ENCODE measurements at regions not wholly inside any gene's neighbourhood (a gene's known extent, or its start where the extent isn't known, plus 50 kb on each side); places are given as distances from the start of the nearest gene placed in this dataset.

GRCh38 chr6:122524056-122524455 is 52.4 kb upstream of the SERINC1 start:
- DNase-seq (ENCODE audit: low read depth in 4 of 6, low spot score in 6 of 6): no peak
- Histone ChIP-seq H3K36me3 (ENCODE audit: control insufficient read depth, insufficient read depth, low read length) (no peaks in the 10 kb centered on the region), H3K9me3 (ENCODE audit: control insufficient read depth, insufficient read depth, low read length) (no peaks in the 10 kb centered on the region), H3K4me3 (ENCODE audit: low read depth, low read length) (no peak overlapping the region), H3K27me3 (ENCODE audit: control insufficient read depth, insufficient read depth, low read length) (no peaks in the 10 kb centered on the region), H3K4me1 (ENCODE audit: control insufficient read depth, insufficient read depth, low read length) (no peaks in the 10 kb centered on the region), H3K27ac (ENCODE audit: low read depth, low read length) (no peak overlapping the region)
- WGBS (ENCODE audit: insufficient coverage): no CpG with 5 or more reads among the region's 2 CpGs

GRCh38 chr6:122530440-122531046 is 58.9 kb upstream of the SERINC1 start:
- Histone ChIP-seq H3K27me3 (ENCODE audit: control insufficient read depth, insufficient read depth, low read length) (peaks cover 3% of the 10 kb centered on the region), H3K36me3 (ENCODE audit: control insufficient read depth, insufficient read depth, low read length) (no peaks in the 10 kb centered on the region), H3K27ac (ENCODE audit: low read depth, low read length) (no peak overlapping the region), H3K4me3 (ENCODE audit: low read depth, low read length) (no peak overlapping the region), H3K9me3 (ENCODE audit: control insufficient read depth, insufficient read depth, low read length) (no peaks in the 10 kb centered on the region), H3K4me1 (ENCODE audit: control insufficient read depth, insufficient read depth, low read length) (no peaks in the 10 kb centered on the region)
- no CpG with 5 or more reads among the region's 1 CpG for WGBS (ENCODE audit: insufficient coverage)
- peak; percentile 15 to 88 (median 38) for DNase-seq (ENCODE audit: low read depth in 4 of 6, low spot score in 6 of 6)

- Histone ChIP-seq H3K9me3 (ENCODE audit: control insufficient read depth, insufficient read depth, low read length) (no peaks in the 10 kb centered on the region), H3K4me3 (ENCODE audit: low read depth, low read length) (no peak overlapping the region), H3K27me3 (ENCODE audit: control insufficient read depth, insufficient read depth, low read length) (no peaks in the 10 kb centered on the region), H3K36me3 (ENCODE audit: control insufficient read depth, insufficient read depth, low read length) (no peaks in the 10 kb centered on the region), H3K4me1 (ENCODE audit: control insufficient read depth, insufficient read depth, low read length) (no peaks in the 10 kb centered on the region), H3K27ac (ENCODE audit: low read depth, low read length) (no peak overlapping the region)
- DNase-seq (ENCODE audit: low read depth in 4 of 6, low spot score in 6 of 6): no peak
- WGBS (ENCODE audit: insufficient coverage): no CpG with 5 or more reads among the region's 3 CpGs
Measured at GRCh38 chr6:122548281-122548680, 61.9 kb upstream of the PKIB start.

GRCh38 chr6:122548820-122549219 is 61.4 kb upstream of the PKIB start:
- Histone ChIP-seq H3K4me1 (ENCODE audit: control insufficient read depth, insufficient read depth, low read length) (no peaks in the 10 kb centered on the region), H3K27me3 (ENCODE audit: control insufficient read depth, insufficient read depth, low read length) (no peaks in the 10 kb centered on the region), H3K27ac (ENCODE audit: low read depth, low read length) (no peak overlapping the region), H3K36me3 (ENCODE audit: control insufficient read depth, insufficient read depth, low read length) (no peaks in the 10 kb centered on the region), H3K9me3 (ENCODE audit: control insufficient read depth, insufficient read depth, low read length) (no peaks in the 10 kb centered on the region), H3K4me3 (ENCODE audit: low read depth, low read length) (no peak overlapping the region)
- DNase-seq (ENCODE audit: low read depth in 4 of 6, low spot score in 6 of 6): no peak

GRCh38 chr6:122553697-122554096 is 56.5 kb upstream of the PKIB start:
- Histone ChIP-seq H3K9me3 (ENCODE audit: control insufficient read depth, insufficient read depth, low read length) (no peaks in the 10 kb centered on the region), H3K27ac (ENCODE audit: low read depth, low read length) (no peak overlapping the region), H3K36me3 (ENCODE audit: control insufficient read depth, insufficient read depth, low read length) (no peaks in the 10 kb centered on the region), H3K4me3 (ENCODE audit: low read depth, low read length) (no peak overlapping the region), H3K27me3 (ENCODE audit: control insufficient read depth, insufficient read depth, low read length) (no peaks in the 10 kb centered on the region), H3K4me1 (ENCODE audit: control insufficient read depth, insufficient read depth, low read length) (no peaks in the 10 kb centered on the region)
- no CpG with 5 or more reads among the region's 3 CpGs for WGBS (ENCODE audit: insufficient coverage)
- peak in 2 of 6 donors; percentile 13 to 47 for DNase-seq (ENCODE audit: low read depth in 4 of 6, low spot score in 6 of 6)

GRCh38 chr6:122555561-122555960 is 54.6 kb upstream of the PKIB start:
- Histone ChIP-seq H3K27ac (ENCODE audit: low read depth, low read length) (no peak overlapping the region), H3K27me3 (ENCODE audit: control insufficient read depth, insufficient read depth, low read length) (no peaks in the 10 kb centered on the region), H3K9me3 (ENCODE audit: control insufficient read depth, insufficient read depth, low read length) (no peaks in the 10 kb centered on the region), H3K4me1 (ENCODE audit: control insufficient read depth, insufficient read depth, low read length) (no peaks in the 10 kb centered on the region), H3K36me3 (ENCODE audit: control insufficient read depth, insufficient read depth, low read length) (no peaks in the 10 kb centered on the region), H3K4me3 (ENCODE audit: low read depth, low read length) (no peak overlapping the region)
- no peak for DNase-seq (ENCODE audit: low read depth in 4 of 6, low spot score in 6 of 6)

GRCh38 chr6:122558080-122558479 is 52.1 kb upstream of the PKIB start:
- H3K27ac ChIP-seq (ENCODE audit: low read depth, low read length): no peak overlapping the region
- no peaks in the 10 kb centered on the region for H3K9me3 ChIP-seq (ENCODE audit: control insufficient read depth, insufficient read depth, low read length)
- H3K4me1 ChIP-seq (ENCODE audit: control insufficient read depth, insufficient read depth, low read length): no peaks in the 10 kb centered on the region
- no peaks in the 10 kb centered on the region for H3K36me3 ChIP-seq (ENCODE audit: control insufficient read depth, insufficient read depth, low read length)
- DNase-seq (ENCODE audit: low read depth in 4 of 6, low spot score in 6 of 6): no peak
- no peak overlapping the region for H3K4me3 ChIP-seq (ENCODE audit: low read depth, low read length)
- no peaks in the 10 kb centered on the region for H3K27me3 ChIP-seq (ENCODE audit: control insufficient read depth, insufficient read depth, low read length)

All from spinal cord (tissue), 9 donors.